ENCODE measurements at regions not wholly inside any gene's neighbourhood (a gene's known extent, or its start where the extent isn't known, plus 50 kb on each side); places are given as distances from the start of the nearest gene placed in this dataset.

DNA sequence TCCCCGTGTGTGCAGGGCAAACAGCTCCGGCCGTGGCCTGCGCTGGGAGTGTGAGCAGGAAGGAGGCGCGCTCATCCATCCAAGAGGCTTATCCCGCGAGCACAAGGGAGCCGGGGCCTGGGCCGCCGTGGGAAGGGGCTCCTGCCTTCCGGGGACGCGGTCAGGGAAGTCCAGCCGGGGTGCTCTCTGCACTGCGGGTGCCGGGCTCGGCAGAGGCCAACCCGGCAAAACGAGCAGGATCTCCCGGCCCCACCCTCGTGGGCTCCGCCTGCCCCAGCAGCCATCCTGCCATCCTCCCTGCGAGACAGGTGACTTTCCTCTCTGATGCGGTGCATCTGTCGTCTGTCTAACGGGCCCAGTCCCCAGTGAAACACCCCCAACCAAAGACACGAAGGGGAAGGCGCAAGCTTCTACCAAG, 244.2 kb downstream of the AUH start:
- H3K27ac ChIP-seq (ENCODE audit: low read depth in 1 of 2, low read length in 1 of 2), result no peak overlapping the region
- H3K36me3 ChIP-seq (ENCODE audit: control insufficient read depth in 2 of 2, insufficient read depth in 2 of 2, low read length in 1 of 2), result no peaks in the 10 kb centered on the region
- H3K4me1 ChIP-seq (ENCODE audit: control insufficient read depth in 2 of 2, insufficient read depth in 2 of 2, low read length in 2 of 2), result peaks cover 8 to 26% of the 10 kb centered on the region in 2 donors
- H3K9me3 ChIP-seq (ENCODE audit: control insufficient read depth in 2 of 2, insufficient read depth in 1 of 2, low read length in 1 of 2), result peaks cover 0 to 6% of the 10 kb centered on the region in 2 donors
- WGBS, result 84% methylated on average over 29 of the region's 29 CpGs
- peak in 1 of 9 donors; percentile 30 for DNase-seq (ENCODE audit: low read depth in 6 of 9, low spot score in 9 of 9)
- H3K4me3 ChIP-seq (ENCODE audit: low read length in 2 of 2), result no peak overlapping the region
- peaks cover 0 to 17% of the 10 kb centered on the region in 2 donors for H3K27me3 ChIP-seq (ENCODE audit: control insufficient read depth in 2 of 2, insufficient read depth in 1 of 2, low read length in 1 of 2)

DNA sequence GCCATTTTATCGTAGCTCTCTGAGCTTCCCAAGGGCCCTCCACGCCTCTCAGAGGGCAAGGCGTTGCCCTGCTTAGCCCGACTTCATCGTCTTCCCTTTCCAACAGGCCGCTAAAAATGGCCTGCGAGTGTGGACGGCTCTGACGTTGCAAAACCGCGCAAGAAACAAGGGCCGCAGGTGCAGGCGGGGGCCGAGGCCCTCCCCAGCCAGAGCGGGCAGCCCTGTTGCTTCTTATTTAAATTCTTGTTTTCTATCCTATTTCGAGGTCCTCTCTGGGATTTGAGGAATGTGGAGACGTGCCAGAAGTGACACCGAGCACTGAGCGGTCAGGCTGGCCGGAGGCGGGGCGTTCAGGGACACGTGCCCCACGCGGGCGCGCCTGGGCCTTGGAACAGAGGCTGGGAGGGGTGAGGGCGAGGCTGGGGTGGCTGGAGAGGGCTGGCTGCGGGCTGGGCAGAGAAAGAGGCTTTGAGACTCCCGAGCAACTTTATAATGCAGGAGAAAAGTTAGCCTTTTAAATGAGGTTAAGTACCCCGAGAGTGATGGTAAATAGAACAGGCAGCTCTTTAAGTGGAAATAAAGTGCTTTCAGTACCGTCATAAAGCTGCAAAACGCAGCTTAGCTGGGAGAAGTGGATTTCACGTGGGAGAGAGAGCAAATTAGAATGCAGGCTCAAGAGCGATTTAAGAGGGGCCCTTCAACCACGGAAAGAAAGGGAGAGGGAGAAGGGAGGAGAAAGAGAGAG, 243.6 kb downstream of the AUH start:
- Histone ChIP-seq H3K4me1 (ENCODE audit: control insufficient read depth in 2 of 2, insufficient read depth in 2 of 2, low read length in 2 of 2) (peaks cover 4 to 19% of the 10 kb centered on the region in 2 donors), H3K4me3 (ENCODE audit: low read length in 2 of 2) (no peak overlapping the region), H3K27me3 (ENCODE audit: control insufficient read depth in 2 of 2, insufficient read depth in 1 of 2, low read length in 1 of 2) (peaks cover 0 to 17% of the 10 kb centered on the region in 2 donors), H3K9me3 (ENCODE audit: control insufficient read depth in 2 of 2, insufficient read depth in 1 of 2, low read length in 1 of 2) (peaks cover 0 to 6% of the 10 kb centered on the region in 2 donors), H3K36me3 (ENCODE audit: control insufficient read depth in 2 of 2, insufficient read depth in 2 of 2, low read length in 1 of 2) (no peaks in the 10 kb centered on the region), H3K27ac (ENCODE audit: low read depth in 1 of 2, low read length in 1 of 2) (no peak overlapping the region)
- peak in 1 of 9 donors; percentile 16 for DNase-seq (ENCODE audit: low read depth in 6 of 9, low spot score in 9 of 9)
- 33% methylated on average over 36 of the region's 36 CpGs for WGBS

GRCh38 chr9:91118704-91119025, 243.1 kb downstream of the AUH start:
- Histone ChIP-seq H3K4me3 (ENCODE audit: low read length in 2 of 2) (no peak overlapping the region), H3K27ac (ENCODE audit: low read depth in 1 of 2, low read length in 1 of 2) (no peak overlapping the region)
- 63% methylated on average over 2 of the region's 2 CpGs for WGBS

DNA sequence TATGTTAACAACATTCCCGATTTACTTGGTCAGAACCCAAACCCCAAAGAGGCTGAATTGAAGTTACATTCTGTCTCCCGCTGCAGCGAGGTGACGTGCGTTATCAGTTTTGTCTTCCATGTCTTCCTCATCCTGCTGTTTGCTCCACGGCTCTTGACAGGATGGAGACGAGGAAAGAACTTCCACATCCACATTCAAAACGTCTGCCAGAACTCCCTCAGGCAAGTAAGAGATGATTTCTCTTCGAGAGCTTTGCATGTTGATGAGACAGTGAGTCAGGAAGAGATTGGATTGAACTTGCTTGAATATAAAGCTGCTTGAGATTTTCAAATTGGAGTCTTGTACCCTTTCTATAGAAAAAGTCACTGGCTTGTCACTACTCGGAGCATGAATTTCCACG, 242.6 kb downstream of the AUH start:
- 92% methylated on average over 11 of the region's 11 CpGs for WGBS
- Histone ChIP-seq H3K4me1 (ENCODE audit: control insufficient read depth in 2 of 2, insufficient read depth in 2 of 2, low read length in 2 of 2) (peaks cover 4 to 18% of the 10 kb centered on the region in 2 donors), H3K4me3 (ENCODE audit: low read length in 2 of 2) (no peak overlapping the region), H3K36me3 (ENCODE audit: control insufficient read depth in 2 of 2, insufficient read depth in 2 of 2, low read length in 1 of 2) (no peaks in the 10 kb centered on the region), H3K27ac (ENCODE audit: low read depth in 1 of 2, low read length in 1 of 2) (no peak overlapping the region), H3K9me3 (ENCODE audit: control insufficient read depth in 2 of 2, insufficient read depth in 1 of 2, low read length in 1 of 2) (peaks cover 0 to 6% of the 10 kb centered on the region in 2 donors), H3K27me3 (ENCODE audit: control insufficient read depth in 2 of 2, insufficient read depth in 1 of 2, low read length in 1 of 2) (peaks cover 0 to 17% of the 10 kb centered on the region in 2 donors)
- no peak for DNase-seq (ENCODE audit: low read depth in 6 of 9, low spot score in 9 of 9)

More at GRCh38 chr9:91118704-91119025, 243.1 kb downstream of the AUH start:
- H3K27me3 ChIP-seq (ENCODE audit: control insufficient read depth in 2 of 2, insufficient read depth in 1 of 2, low read length in 1 of 2), result peaks cover 0 to 17% of the 10 kb centered on the region in 2 donors
- H3K9me3 ChIP-seq (ENCODE audit: control insufficient read depth in 2 of 2, insufficient read depth in 1 of 2, low read length in 1 of 2), result peaks cover 0 to 6% of the 10 kb centered on the region in 2 donors
- DNase-seq (ENCODE audit: low read depth in 6 of 9, low spot score in 9 of 9), result no peak
- peaks cover 4 to 18% of the 10 kb centered on the region in 2 donors for H3K4me1 ChIP-seq (ENCODE audit: control insufficient read depth in 2 of 2, insufficient read depth in 2 of 2, low read length in 2 of 2)
- no peaks in the 10 kb centered on the region for H3K36me3 ChIP-seq (ENCODE audit: control insufficient read depth in 2 of 2, insufficient read depth in 2 of 2, low read length in 1 of 2)

GRCh38 chr9:91119679-91120078, 242.0 kb downstream of the AUH start:
- peaks cover 0 to 6% of the 10 kb centered on the region in 2 donors for H3K9me3 ChIP-seq (ENCODE audit: control insufficient read depth in 2 of 2, insufficient read depth in 1 of 2, low read length in 1 of 2)
- peaks cover 4 to 18% of the 10 kb centered on the region in 2 donors for H3K4me1 ChIP-seq (ENCODE audit: control insufficient read depth in 2 of 2, insufficient read depth in 2 of 2, low read length in 2 of 2)
- WGBS, result 99% methylated on average over 3 of the region's 3 CpGs
- no peak overlapping the region for H3K27ac ChIP-seq (ENCODE audit: low read depth in 1 of 2, low read length in 1 of 2)
- DNase-seq (ENCODE audit: low read depth in 6 of 9, low spot score in 9 of 9), result no peak
- peaks cover 0 to 17% of the 10 kb centered on the region in 2 donors for H3K27me3 ChIP-seq (ENCODE audit: control insufficient read depth in 2 of 2, insufficient read depth in 1 of 2, low read length in 1 of 2)
- H3K36me3 ChIP-seq (ENCODE audit: control insufficient read depth in 2 of 2, insufficient read depth in 2 of 2, low read length in 1 of 2), result no peaks in the 10 kb centered on the region
- H3K4me3 ChIP-seq (ENCODE audit: low read length in 2 of 2), result no peak overlapping the region

DNA sequence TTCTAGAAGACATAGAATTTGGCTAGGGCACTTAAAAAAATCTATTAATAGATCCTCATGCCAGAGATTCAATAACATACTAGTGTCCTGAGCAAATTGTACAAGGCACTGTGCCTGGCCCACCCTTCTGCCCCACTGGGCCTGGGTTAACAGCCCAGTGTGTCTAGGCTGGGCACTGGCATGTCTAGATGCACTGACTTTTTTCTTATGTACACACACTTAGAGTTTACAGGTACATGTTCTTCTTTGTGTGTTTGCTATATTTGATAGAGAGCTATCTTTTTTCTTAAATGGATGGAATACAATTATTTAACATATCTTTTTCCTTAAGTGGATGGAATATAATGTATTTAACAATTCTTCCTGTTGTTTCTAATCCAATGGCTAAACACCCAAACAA, 241.5 kb downstream of the AUH start:
- no peak overlapping the region for H3K27ac ChIP-seq (ENCODE audit: low read depth in 1 of 2, low read length in 1 of 2)
- H3K36me3 ChIP-seq (ENCODE audit: control insufficient read depth in 2 of 2, insufficient read depth in 2 of 2, low read length in 1 of 2), result no peaks in the 10 kb centered on the region
- H3K4me3 ChIP-seq (ENCODE audit: low read length in 2 of 2), result no peak overlapping the region
- peaks cover 0 to 6% of the 10 kb centered on the region in 2 donors for H3K9me3 ChIP-seq (ENCODE audit: control insufficient read depth in 2 of 2, insufficient read depth in 1 of 2, low read length in 1 of 2)
- no peak for DNase-seq (ENCODE audit: low read depth in 6 of 9, low spot score in 9 of 9)
- peaks cover 4 to 18% of the 10 kb centered on the region in 2 donors for H3K4me1 ChIP-seq (ENCODE audit: control insufficient read depth in 2 of 2, insufficient read depth in 2 of 2, low read length in 2 of 2)
- peaks cover 0 to 17% of the 10 kb centered on the region in 2 donors for H3K27me3 ChIP-seq (ENCODE audit: control insufficient read depth in 2 of 2, insufficient read depth in 1 of 2, low read length in 1 of 2)

- WGBS, result 97% methylated on average over 1 of the region's 1 CpG
- no peak overlapping the region for H3K27ac ChIP-seq (ENCODE audit: low read depth in 1 of 2, low read length in 1 of 2)
- no peaks in the 10 kb centered on the region for H3K9me3 ChIP-seq (ENCODE audit: control insufficient read depth in 2 of 2, insufficient read depth in 1 of 2, low read length in 1 of 2)
- peaks cover 2 to 10% of the 10 kb centered on the region in 2 donors for H3K4me1 ChIP-seq (ENCODE audit: control insufficient read depth in 2 of 2, insufficient read depth in 2 of 2, low read length in 2 of 2)
- H3K27me3 ChIP-seq (ENCODE audit: control insufficient read depth in 2 of 2, insufficient read depth in 1 of 2, low read length in 1 of 2), result peaks cover 0 to 9% of the 10 kb centered on the region in 2 donors
- no peak for DNase-seq (ENCODE audit: low read depth in 6 of 9, low spot score in 9 of 9)
- H3K36me3 ChIP-seq (ENCODE audit: control insufficient read depth in 2 of 2, insufficient read depth in 2 of 2, low read length in 1 of 2), result no peaks in the 10 kb centered on the region
- no peak overlapping the region for H3K4me3 ChIP-seq (ENCODE audit: low read length in 2 of 2)
These were observed 239.0 kb downstream of the AUH start for GRCh38 chr9:91122755-91123154.

DNA sequence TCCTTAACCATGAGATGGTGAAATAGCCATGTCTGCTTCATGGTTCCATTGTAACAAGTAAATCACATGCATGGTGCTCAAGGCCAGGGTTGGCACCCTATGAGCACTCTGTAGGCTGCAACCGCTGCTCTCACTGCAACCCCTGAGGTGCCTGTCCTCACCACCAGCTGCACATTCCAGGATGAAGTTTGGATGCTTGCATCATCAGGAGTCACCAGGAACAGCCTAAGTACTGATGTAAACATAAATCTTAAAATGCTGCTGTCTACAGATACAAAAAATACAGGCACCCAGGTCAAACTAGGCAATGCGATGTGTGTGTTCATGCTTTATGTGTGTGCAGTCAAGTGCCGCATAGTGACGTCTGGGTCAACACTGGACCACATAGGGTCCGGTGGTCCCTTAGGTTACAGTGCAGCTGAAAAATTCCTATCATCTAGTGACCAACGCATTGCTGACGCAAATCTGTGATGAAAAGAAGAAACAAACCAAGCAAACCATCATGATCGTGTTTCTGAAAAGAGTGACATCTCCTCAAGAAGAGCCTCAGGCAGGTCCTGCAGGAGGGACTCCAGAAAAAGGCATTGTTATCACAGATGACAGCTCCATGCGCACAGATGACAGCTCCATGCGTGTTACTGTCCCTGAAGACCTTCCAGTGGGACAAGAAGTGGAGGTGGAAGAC, 234.8 kb downstream of the AUH start:
- WGBS, result 98% methylated on average over 10 of the region's 10 CpGs

DNA sequence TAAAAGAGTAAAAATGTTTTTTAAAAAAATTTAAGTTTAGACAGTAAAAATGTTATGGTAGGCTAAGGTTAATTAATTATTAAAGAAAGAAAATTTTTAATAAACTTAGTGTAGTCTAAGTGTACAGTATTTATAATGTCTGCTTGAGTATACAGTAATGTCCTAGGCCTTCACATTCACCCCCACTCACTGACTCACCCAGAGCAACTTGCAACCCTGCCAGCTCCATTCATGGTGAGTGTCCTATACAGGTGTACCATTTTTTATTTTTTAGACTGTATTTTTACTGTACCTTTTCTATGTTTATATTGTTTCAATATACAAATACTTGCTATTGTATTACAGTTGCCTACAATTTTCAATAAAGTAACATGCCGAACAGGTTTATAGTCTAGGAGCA, 234.1 kb downstream of the AUH start:
- H3K4me3 ChIP-seq (ENCODE audit: low read length in 2 of 2), result no peak overlapping the region
- no peaks in the 10 kb centered on the region for H3K27me3 ChIP-seq (ENCODE audit: control insufficient read depth in 2 of 2, insufficient read depth in 1 of 2, low read length in 1 of 2)
- DNase-seq (ENCODE audit: low read depth in 6 of 9, low spot score in 9 of 9), result no peak
- no peaks in the 10 kb centered on the region for H3K9me3 ChIP-seq (ENCODE audit: control insufficient read depth in 2 of 2, insufficient read depth in 1 of 2, low read length in 1 of 2)
- WGBS, result 44% methylated on average over 1 of the region's 1 CpG
- no peak overlapping the region for H3K27ac ChIP-seq (ENCODE audit: low read depth in 1 of 2, low read length in 1 of 2)
- no peaks in the 10 kb centered on the region for H3K36me3 ChIP-seq (ENCODE audit: control insufficient read depth in 2 of 2, insufficient read depth in 2 of 2, low read length in 1 of 2)
- H3K4me1 ChIP-seq (ENCODE audit: control insufficient read depth in 2 of 2, insufficient read depth in 2 of 2, low read length in 2 of 2), result no peaks in the 10 kb centered on the region

More for the DNA sequence above, 234.8 kb downstream of the AUH start:
- Histone ChIP-seq H3K9me3 (ENCODE audit: control insufficient read depth in 2 of 2, insufficient read depth in 1 of 2, low read length in 1 of 2) (no peaks in the 10 kb centered on the region), H3K4me3 (ENCODE audit: low read length in 2 of 2) (no peak overlapping the region), H3K27me3 (ENCODE audit: control insufficient read depth in 2 of 2, insufficient read depth in 1 of 2, low read length in 1 of 2) (no peaks in the 10 kb centered on the region), H3K4me1 (ENCODE audit: control insufficient read depth in 2 of 2, insufficient read depth in 2 of 2, low read length in 2 of 2) (no peaks in the 10 kb centered on the region), H3K36me3 (ENCODE audit: control insufficient read depth in 2 of 2, insufficient read depth in 2 of 2, low read length in 1 of 2) (no peaks in the 10 kb centered on the region), H3K27ac (ENCODE audit: low read depth in 1 of 2, low read length in 1 of 2) (no peak overlapping the region)
- DNase-seq (ENCODE audit: low read depth in 6 of 9, low spot score in 9 of 9), result no peak

All from thymus (tissue), 11 donors.